ENCODE measurements at regions not wholly inside any gene's neighbourhood (a gene's known extent, or its start where the extent isn't known, plus 50 kb on each side); places are given as distances from the start of the nearest gene placed in this dataset.

DNA sequence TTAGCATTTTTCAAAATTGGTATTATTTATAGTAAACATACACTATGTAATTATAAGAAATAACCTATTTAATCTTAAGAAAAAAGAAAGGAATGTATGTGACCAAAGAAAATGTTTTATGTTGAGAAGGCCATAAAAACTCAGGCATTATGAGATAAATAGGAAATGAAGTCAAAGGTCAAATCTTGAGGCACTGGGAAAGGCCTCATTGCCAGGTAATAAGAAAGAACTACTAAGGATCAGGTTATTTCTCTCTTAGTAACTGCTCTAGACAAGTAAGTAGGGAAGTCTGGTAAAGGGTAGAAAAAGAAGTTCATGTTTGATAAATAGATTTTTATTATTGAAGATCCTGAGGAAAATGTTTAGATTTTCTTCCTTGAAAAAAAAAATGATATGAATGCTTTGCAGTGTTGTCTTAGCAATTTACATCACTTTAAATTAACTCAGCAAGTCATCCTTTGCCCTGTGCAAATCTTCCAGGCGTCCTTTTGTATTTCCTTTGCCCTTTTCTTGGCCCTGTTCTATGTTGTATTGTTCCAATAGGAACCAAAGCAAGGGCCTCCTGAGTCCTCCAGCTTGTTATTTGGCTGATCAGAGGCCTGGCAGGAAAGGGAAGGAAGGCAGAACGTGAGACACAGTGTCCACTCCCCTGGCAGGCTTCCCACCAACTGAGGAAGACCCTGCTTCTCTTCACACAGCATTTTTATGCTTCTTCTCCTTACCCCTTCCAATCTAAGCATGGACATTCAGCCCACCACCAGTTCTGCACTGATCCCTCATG, 260.4 kb upstream of the MIR17HG start:
- no peak for DNase-seq (ENCODE audit: low spot score)

DNA sequence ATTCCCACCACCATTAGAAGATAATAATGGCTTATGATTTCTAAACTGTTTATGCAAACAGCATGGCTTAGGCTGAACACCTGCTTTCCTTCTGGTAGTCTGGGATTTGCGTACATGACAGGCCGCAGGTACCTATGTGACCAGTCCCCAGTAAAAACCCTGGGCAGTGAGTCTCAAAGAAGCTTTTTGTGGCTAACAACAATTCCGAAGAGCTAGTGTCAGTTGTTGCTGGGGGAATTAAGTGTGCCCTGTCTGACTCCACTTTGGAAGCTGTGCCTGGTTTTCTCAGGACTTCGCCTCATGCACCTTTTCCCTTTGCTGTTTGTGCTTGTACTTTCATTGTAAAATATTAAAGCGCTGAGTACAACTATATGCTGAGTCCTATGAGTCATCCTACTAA, 250.2 kb upstream of the MIR17HG start:
- DNase-seq (ENCODE audit: low spot score), result no peak

- no peak for DNase-seq (ENCODE audit: low spot score)
Measured at GRCh38 chr13:91099877-91100276, 247.6 kb upstream of the MIR17HG start.

DNA sequence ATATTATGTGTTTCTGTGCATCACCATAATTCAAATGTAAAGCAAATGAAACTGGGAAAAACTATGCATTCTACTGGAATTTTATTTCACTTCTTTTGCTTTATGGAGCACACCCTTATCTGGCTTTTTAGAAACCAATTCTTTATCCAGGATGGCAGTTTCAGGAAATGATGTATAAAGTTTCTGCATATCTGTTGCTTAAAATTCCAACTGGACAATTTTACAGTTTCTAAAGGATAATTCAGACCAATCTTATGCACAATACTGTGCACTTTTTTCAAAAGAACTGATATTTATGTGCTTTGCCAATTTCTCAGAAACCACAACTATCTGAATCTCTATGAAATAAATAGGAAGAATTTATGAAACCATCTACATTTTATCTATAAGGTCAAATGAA, 246.5 kb upstream of the MIR17HG start:
- DNase-seq (ENCODE audit: low spot score), result no peak

DNA sequence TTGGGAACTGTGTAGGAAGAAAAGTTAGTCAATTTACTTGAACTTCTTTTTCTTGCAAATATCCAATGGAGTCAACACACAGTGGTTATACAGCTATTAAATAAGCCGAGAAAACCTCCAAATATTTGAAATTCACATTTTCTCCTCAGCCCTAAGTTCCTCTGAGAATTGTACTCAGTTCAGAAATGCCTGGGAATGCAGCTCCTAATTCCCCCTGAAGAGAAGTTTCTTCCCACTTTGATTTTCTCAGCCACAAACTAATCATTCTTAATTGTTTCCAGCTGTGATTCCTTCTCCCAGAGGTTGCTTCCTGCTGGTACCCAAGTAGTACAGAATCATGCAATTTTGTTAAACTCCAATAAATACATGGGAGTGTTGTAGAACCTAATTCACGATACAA, 246.1 kb upstream of the MIR17HG start:
- no peak for DNase-seq (ENCODE audit: low spot score)

GRCh38 chr13:91105270-91105669, 242.2 kb upstream of the MIR17HG start:
- DNase-seq (ENCODE audit: low spot score), result no peak

- DNase-seq (ENCODE audit: low spot score), result no peak
Measured at GRCh38 chr13:91106565-91106964, 240.9 kb upstream of the MIR17HG start.

GRCh38 chr13:91108315-91108714, 239.2 kb upstream of the MIR17HG start:
- no peak for DNase-seq (ENCODE audit: low spot score)

DNA sequence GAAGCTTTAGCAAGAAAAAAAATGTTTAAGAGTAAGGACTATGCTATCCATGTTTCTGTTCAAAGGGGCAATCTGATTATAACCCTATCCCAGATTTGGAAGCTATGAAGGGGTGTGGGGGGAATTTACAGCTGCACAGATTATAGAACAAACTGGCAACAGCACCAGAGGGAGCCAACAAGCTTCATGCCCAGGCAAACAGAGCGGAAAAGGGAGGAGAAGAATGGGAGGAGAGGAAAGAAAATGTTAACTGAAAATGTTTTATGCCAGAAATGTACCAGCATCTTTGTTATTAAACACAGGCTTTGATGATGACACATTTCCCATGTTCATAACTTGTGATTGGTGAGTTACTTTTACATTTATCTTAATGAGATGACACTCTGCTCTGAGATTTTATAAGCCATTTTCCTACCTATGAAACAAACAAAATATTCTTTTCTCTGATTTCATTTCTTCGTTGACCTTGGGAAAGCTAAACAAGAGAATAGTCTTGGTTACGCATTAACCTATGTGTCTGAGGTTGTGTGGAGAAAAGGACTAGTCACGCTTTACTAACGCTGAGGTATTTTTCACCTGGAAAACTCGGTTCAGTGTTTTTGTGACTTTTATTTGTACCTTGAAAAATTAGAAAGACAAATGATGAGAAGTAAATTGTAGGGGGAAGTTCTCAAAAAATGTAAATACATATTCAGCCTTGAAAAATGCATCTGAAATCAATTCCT, 235.8 kb upstream of the MIR17HG start:
- no peak for DNase-seq (ENCODE audit: low spot score)

GRCh38 chr13:91112201-91112923, 235.1 kb upstream of the MIR17HG start:
- DNase-seq (ENCODE audit: low spot score), result no peak

DNA sequence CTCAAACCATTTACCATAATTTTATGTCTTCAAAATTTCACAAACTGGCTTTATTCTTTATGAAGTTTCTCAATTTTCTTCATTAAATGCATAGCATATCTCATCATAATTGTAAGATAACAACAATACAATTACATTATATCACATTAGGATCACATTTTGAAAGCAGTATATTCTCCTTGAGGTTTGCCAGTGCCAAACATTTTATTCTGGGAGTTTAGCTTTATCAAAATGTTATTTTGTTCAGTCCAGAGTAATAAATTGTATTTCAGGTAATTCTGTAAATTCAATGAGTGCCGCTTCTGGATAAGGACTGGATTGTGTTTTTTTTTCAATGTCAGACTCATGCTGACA, 234.6 kb upstream of the MIR17HG start:
- DNase-seq (ENCODE audit: low spot score), result no peak

DNA sequence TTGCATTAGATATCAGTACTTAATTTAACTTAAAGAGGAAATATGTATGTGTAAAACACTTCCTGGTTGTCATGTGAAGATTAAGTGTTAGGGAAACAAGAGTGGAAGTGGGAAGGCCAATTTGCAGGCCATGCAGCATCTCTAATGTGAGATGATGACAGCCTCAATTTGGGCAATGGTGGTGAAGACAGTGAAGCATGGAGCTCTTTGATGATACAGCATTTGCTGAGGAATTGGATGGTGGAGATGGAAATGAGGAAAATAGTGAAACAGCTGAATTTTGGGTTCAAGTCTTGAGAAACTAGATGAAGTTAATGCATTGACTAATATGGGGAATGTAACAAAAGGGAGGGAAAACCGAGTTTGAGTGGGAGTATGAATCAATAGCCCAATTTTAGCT, 231.7 kb upstream of the MIR17HG start:
- DNase-seq (ENCODE audit: low spot score), result no peak

DNA sequence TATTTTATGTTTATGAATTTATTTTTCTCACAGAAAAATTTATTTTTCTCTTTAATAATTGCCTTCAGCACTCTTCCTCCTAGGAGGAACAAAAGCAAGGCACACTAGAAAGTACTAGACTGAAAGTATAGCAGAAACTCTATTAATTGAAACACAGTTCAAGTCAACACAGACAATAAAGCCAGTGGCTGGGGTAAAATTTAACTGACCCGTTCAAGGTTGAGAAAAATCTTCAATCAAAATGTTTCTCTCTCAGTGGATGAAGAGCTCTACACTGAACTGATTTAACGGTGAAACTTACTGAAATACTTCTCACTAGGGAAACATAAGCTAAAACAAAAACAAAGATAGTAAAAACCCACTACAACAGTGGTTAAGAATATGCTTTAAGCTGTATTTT, 230.1 kb upstream of the MIR17HG start:
- no peak for DNase-seq (ENCODE audit: low spot score)

DNA sequence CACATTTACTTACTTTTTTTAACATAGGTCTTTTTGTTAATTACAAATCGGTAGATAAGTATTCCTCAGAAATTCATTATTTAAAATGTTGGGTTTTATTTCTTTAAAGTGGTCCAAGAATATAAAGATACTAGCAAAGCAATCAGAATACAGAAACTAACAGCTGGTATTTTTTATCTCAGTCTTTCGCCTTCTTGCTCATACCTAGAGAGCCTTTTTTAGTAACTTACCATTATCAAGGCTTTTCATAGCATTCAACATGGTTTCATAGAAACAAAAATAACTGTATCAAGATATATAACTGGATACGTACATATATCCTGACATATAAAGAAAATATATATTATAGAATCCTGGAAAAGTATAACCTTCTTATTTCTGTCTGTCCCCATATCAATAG, 227.8 kb upstream of the MIR17HG start:
- no peak for DNase-seq (ENCODE audit: low spot score)

GRCh38 chr13:91122766-91123165, 224.7 kb upstream of the MIR17HG start:
- no peak for DNase-seq (ENCODE audit: low spot score)

GRCh38 chr13:91123456-91124127, 223.9 kb upstream of the MIR17HG start:
- no peak for DNase-seq (ENCODE audit: low spot score)

DNA sequence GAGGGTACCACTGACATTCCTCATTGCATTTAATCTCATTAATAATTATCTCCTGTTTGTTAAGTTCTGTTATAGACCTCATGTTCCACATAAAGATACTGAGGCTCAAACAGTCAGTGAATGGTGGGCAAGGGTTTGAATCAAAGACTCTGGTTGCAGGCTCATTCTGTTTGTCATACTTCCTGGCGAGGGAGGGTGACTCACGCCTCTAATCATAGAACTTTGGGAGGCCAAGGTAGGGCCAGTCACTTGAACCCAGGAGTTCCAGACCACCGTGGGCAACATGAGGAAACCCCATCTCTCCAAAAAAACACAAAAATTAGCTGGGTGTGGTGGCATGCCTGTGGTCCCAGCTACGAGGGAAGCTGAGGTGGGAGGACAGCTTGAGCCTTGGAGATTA, 220.7 kb upstream of the MIR17HG start:
- DNase-seq (ENCODE audit: low spot score), result no peak

DNA sequence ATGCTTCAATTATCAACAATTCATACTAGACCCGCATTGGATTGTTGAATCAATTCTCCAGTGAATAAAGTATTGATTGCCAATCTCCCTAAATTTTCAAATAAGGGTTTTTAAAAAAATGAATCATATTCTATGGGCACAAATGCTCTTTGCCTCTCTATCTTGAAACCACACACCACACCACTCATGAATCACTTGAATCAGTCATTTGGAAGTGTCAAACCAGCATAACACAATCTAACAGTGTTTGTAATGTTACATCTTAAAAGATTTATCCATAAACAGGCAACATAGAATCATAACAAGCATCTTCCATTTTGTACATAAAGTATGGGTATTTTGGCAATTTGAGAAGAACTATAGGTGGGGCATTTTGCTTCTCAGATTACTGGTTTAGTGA, 219.5 kb upstream of the MIR17HG start:
- DNase-seq (ENCODE audit: low spot score), result no peak

GRCh38 chr13:91132381-91132780, 215.1 kb upstream of the MIR17HG start:
- DNase-seq (ENCODE audit: low spot score), result no peak

GRCh38 chr13:91132786-91133185, 214.7 kb upstream of the MIR17HG start:
- DNase-seq (ENCODE audit: low spot score), result no peak

DNA sequence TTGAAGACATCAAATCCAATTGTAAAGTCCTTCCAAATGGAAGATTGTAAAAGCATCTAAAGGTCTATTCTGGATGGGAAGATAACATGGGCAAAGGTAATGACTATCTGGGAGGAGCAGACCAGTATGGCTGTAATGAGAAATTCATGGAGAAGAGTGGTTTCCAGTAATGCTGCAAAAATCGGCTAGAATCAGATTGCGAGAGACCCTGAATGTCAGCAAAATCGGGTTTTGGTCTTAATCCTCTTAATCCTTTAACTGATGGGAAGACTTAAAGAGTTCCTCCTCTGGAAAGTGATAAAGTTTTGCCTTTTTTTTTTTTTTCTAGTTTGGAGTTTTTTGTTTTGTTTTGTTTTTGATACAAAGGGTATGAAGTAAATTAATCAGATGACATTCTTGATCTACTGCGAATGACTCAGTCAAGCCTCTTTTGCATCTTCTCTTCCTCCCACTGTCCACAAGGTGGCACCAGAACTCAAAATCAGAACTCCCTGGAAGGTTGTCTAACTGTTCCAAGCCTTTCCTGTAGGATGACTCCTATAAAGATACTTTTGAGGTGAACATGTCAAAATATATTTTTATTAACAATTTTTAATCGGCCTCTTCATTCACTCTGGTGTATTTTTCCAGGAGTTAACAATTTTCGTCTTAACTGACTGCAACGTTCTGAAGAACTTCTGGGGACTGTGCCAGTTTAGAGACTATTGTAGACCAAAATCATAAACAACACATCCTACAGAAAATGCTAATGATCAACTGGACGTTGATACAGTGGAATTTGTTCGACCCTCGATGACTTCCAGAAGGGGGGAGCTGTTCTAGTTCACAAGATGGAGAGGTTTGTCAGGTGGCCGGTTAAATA, 213.3 kb upstream of the MIR17HG start:
- DNase-seq (ENCODE audit: low spot score), result peak; percentile 32

- DNase-seq (ENCODE audit: low spot score), result no peak
Measured at GRCh38 chr13:91134803-91135184, 212.7 kb upstream of the MIR17HG start.

All from CD4-positive, alpha-beta T cell treated with Interleukin-15 for 4 hours (primary cell).